SU-DHL-6 (cell line): ENCODE measurements at regions not wholly inside any gene's neighbourhood (a gene's known extent, or its start where the extent isn't known, plus 50 kb on each side); places are given as distances from the start of the nearest gene placed in this dataset.
"Not testable (repeated sequence)": the region's sequence is repeated elsewhere in the genome, so short reads cannot be mapped to it uniquely, and the experiment has no call there.

Experiments used
- H2AFZ ChIP-seq: fragments of 200-600 bp; sonication (generic); 2 replicates; pipeline ENCODE4 v1.6.1; 2014; ENCODE audit warnings: low read depth, mild to moderate bottlenecking, moderate library complexity, mixed read lengths, antibody characterized with exemption, low read length; ENCODE audit not compliant: severe bottlenecking
- H3F3A ChIP-seq: fragments of 200-600 bp; shearing (Covaris generic); 2 replicates; pipeline ENCODE4 v1.6.0; 2016; ENCODE audit warnings: antibody characterized with exemption, mild to moderate bottlenecking; ENCODE audit not compliant: insufficient read depth
- H3K27ac ChIP-seq: fragments of 200-600 bp; sonication (generic); 2 replicates; pipeline ENCODE4 v1.5.1; 2016; ENCODE audit warnings: low read depth, mild to moderate bottlenecking, low read length, moderate library complexity, mixed read lengths
- H3K27me3 ChIP-seq: fragments of 200-600 bp; sonication (generic), shearing (Covaris generic); 2 replicates; pipeline ENCODE4 v1.6.0; 2014; ENCODE audit warnings: mild to moderate bottlenecking, low read length
- H3K36me3 ChIP-seq: fragments of 200-600 bp; sonication (generic); 2 replicates; pipeline ENCODE4 v1.6.1; 2014; ENCODE audit warnings: mild to moderate bottlenecking, low read length, mixed read lengths
- H3K4me2 ChIP-seq: fragments of 300-600, 200-600 bp; shearing (Covaris generic), sonication (generic); 2 replicates; pipeline ENCODE4 v1.6.0; 2014; ENCODE audit warnings: low read length, low read depth, mild to moderate bottlenecking; ENCODE audit not compliant: poor library complexity, severe bottlenecking
- H3K4me3 ChIP-seq: fragments of 200-600 bp; sonication (generic); 2 replicates; pipeline ENCODE4 v1.5.1; 2014; ENCODE audit warnings: antibody characterized with exemption, low read length, mild to moderate bottlenecking, mixed read lengths; ENCODE audit not compliant: insufficient read depth, poor library complexity, severe bottlenecking
- H3K79me2 ChIP-seq: fragments of 200-600 bp; sonication (generic); 2 replicates; pipeline ENCODE4 v1.6.1; 2014; ENCODE audit warnings: mild to moderate bottlenecking, low read length, moderate library complexity; ENCODE audit not compliant: insufficient read depth
- H3K9ac ChIP-seq: fragments of 200-600 bp; sonication (generic); 2 replicates; pipeline ENCODE4 v1.7.0; 2014; ENCODE audit warnings: mild to moderate bottlenecking, low read length
- H3K9me2 ChIP-seq: fragments of 200-600 bp; sonication (generic); replicated peaks from 2 replicates; pipeline ENCODE4 v1.6.1; 2014; ENCODE audit warnings: low read length; ENCODE audit not compliant: insufficient read depth
- H3K9me3 ChIP-seq: fragments of 200-600 bp; sonication (generic); 2 replicates; pipeline ENCODE4 v1.6.1; 2014; ENCODE audit warnings: low read length, mixed read lengths; ENCODE audit not compliant: insufficient read depth
- H4K20me1 ChIP-seq: fragments of 200-600 bp; sonication (generic); 2 replicates; pipeline ENCODE4 v1.6.1; 2014; ENCODE audit warnings: low read depth, mild to moderate bottlenecking, antibody characterized with exemption, low read length, moderate library complexity, mixed read lengths
- EZH2phosphoT487 ChIP-seq: fragments of 200-600 bp; sonication (generic), shearing (Covaris generic); conservative IDR thresholded peaks from 2 replicates; pipeline ENCODE4 v1.6.1; 2018; ENCODE audit warnings: mild to moderate bottlenecking, antibody characterized with exemption, low read length, moderate library complexity, mixed read lengths
- TF ChIP-seq, protein P1 (sequence below): fragments of 200-600 bp; sonication (generic); IDR thresholded peaks from one replicate; pipeline ENCODE4 v1.5.1; 2017; ENCODE audit warnings: antibody characterized with exemption, mild to moderate bottlenecking, low read length, moderate library complexity; ENCODE audit not compliant: insufficient read depth, poor library complexity, severe bottlenecking

DNA sequence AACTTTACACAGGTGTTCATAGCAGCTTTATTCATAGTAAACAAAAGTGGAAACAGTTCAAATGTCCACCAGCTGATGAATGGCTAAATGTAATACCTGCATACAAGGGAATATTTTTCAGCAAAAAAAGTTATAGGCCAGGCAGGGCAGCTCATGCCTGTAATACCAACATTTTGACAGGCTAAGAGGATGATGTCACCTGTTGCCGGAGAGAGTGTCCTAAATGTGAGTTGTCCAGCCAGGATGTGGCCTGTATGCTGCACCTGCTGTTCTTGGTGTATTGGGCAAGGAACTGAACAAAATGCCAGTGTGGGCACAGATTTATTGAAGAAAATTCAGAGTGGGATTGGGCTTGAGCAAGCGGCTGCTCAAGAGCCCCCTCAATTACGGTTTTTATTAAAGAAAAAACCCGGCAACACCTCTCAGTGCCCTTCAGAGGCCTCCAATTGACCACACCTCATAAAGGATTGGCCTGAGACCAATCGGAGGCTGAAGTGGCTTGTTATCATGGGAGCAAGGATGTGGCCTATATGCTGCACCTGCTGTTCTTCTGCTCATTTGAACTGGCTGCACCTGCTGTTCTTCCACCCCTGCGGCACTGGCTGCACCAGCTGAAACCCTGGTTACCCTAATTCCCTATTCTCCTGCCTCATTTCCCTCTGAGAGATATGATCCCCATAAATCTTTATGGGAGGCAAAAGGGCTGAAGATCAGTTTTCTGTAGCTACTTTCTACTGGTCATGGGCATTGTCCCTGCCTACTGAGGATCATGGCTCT lies 129.8 kb downstream of the GPCPD1 start:
- H3K79me2 ChIP-seq = no peaks in the 10 kb centered on the region
- no peaks in the 10 kb centered on the region for H3K9me2 ChIP-seq
- no peak overlapping the region for H3K4me3 ChIP-seq
- no peaks in the 10 kb centered on the region for H4K20me1 ChIP-seq
- no peaks in the 10 kb centered on the region for H3K9me3 ChIP-seq
- no peak overlapping the region for H3K9ac ChIP-seq
- H3K36me3 ChIP-seq = no peaks in the 10 kb centered on the region
- TF ChIP-seq, protein P1, sequence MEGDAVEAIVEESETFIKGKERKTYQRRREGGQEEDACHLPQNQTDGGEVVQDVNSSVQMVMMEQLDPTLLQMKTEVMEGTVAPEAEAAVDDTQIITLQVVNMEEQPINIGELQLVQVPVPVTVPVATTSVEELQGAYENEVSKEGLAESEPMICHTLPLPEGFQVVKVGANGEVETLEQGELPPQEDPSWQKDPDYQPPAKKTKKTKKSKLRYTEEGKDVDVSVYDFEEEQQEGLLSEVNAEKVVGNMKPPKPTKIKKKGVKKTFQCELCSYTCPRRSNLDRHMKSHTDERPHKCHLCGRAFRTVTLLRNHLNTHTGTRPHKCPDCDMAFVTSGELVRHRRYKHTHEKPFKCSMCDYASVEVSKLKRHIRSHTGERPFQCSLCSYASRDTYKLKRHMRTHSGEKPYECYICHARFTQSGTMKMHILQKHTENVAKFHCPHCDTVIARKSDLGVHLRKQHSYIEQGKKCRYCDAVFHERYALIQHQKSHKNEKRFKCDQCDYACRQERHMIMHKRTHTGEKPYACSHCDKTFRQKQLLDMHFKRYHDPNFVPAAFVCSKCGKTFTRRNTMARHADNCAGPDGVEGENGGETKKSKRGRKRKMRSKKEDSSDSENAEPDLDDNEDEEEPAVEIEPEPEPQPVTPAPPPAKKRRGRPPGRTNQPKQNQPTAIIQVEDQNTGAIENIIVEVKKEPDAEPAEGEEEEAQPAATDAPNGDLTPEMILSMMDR = no peak
- no peak for TF ChIP-seq EZH2phosphoT487
- no peak overlapping the region for H2AFZ ChIP-seq
- no peak overlapping the region for H3K4me2 ChIP-seq
- H3K27ac ChIP-seq = no peak overlapping the region
- no peaks in the 10 kb centered on the region for H3K27me3 ChIP-seq
- H3F3A ChIP-seq = no peaks in the 10 kb centered on the region

DNA sequence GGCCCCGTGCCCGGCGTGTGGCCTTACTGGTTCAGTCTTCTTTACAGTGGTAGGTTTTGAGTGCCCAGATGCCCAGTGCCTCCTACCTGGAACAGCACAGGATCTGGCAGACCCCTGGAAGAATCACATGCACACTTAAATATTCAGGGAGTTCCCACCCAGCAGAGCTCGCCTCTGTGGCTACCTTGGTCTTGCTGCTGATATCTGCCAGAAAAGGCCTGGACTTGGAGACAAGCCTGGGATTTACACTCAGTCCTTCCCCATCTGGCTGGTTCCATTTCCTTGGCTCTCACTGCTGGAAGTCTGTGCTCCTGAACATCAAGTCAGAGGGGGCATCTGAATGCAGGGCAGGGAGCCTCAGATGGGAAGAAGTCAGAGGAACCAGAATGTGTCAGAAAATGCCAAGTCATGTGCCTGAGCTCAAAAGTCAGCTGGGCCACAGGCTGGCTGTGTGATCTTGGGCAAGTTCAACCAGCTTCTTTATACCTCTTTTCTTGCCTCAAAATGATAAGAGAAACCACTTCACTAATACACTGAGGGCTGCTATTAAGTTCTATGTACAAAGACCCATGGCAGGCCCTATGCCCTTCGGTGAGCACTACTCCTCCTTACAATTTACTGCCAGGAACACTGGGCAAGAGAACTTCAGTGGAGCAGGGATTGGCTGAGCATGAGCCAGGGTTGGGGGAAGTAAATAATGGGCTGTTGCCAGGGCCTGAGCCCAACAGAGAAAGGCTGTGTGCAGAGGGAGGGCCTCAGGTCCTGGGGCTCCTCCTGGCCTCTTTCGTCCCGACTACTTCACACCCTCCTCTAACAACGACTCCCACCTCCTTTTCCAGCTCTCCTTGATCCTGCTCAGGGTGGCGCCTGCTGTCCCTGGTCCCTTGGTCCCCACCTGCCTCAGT lies 135.9 kb downstream of the GPCPD1 start:
- Histone ChIP-seq H3K27ac (no peak overlapping the region), H4K20me1 (no peaks in the 10 kb centered on the region), H3K9me2 (no peaks in the 10 kb centered on the region), H3K27me3 (no peaks in the 10 kb centered on the region), H3K36me3 (no peaks in the 10 kb centered on the region), H3K9me3 (no peaks in the 10 kb centered on the region), H3F3A (no peaks in the 10 kb centered on the region), H3K4me3 (no peak overlapping the region), H2AFZ (no peak overlapping the region), H3K79me2 (no peaks in the 10 kb centered on the region), H3K9ac (no peak overlapping the region), H3K4me2 (no peak overlapping the region)
- TF ChIP-seq, protein P1 = no peak
- no peak for TF ChIP-seq EZH2phosphoT487

DNA sequence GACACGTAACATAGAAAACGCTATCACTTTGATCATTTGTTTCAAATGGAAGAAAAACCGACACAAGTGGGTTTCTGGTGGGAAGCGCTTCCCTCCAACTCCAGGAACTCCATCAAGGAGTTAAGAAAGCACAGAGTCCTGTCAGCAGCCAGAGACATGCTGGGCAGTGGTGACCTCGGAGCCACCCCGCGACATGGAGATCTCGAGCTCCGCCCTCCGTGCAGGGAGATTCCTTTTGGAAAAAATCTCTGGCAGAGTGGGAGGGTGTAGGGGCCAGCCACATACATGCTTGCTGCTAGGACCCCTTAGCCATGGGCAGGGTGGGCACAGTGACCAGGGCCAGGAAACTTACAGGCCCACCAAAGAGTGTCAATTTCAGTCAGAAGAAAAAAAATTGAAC lies 138.9 kb downstream of the GPCPD1 start:
- not testable (repeated sequence) for H3K9me2 ChIP-seq, H3K9ac ChIP-seq, H3K27ac ChIP-seq, H3F3A ChIP-seq, H4K20me1 ChIP-seq, H3K4me2 ChIP-seq, H3K4me3 ChIP-seq, H3K9me3 ChIP-seq, H3K36me3 ChIP-seq, H3K79me2 ChIP-seq, H2AFZ ChIP-seq, H3K27me3 ChIP-seq

DNA sequence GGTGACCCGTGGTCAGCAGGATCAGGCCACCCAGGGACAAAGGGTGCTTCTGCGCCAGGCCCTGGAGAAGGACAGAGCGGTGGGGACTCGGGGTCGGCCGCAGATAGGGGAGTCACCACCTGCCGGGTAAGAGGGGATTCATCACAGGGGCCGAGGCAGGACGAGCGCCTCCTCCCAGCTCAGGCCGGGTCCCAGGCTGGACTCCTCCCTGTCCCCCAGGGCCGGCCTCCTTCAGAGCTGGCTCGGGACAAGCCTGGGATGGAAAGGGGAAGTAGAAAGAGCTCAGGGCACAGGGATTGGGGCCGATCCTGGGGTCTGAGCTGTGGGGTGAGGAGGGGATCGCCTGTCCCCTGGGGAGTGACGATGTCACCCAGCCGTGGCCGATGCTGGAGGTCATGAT lies 139.4 kb downstream of the GPCPD1 start:
- H3K4me3 ChIP-seq = no peak overlapping the region
- H4K20me1 ChIP-seq = no peaks in the 10 kb centered on the region
- no peak overlapping the region for H3K9ac ChIP-seq
- H3F3A ChIP-seq = no peaks in the 10 kb centered on the region
- H2AFZ ChIP-seq = no peak overlapping the region
- no peaks in the 10 kb centered on the region for H3K9me2 ChIP-seq
- no peaks in the 10 kb centered on the region for H3K27me3 ChIP-seq
- no peak overlapping the region for H3K27ac ChIP-seq
- no peaks in the 10 kb centered on the region for H3K36me3 ChIP-seq
- no peaks in the 10 kb centered on the region for H3K79me2 ChIP-seq
- H3K9me3 ChIP-seq = no peaks in the 10 kb centered on the region
- TF ChIP-seq, protein P1 = no peak
- TF ChIP-seq EZH2phosphoT487 = no peak
- H3K4me2 ChIP-seq = no peak overlapping the region
